ENCODE measurements at regions not wholly inside any gene's neighbourhood (a gene's known extent, or its start where the extent isn't known, plus 50 kb on each side); places are given as distances from the start of the nearest gene placed in this dataset.

- DNase-seq (no peak), ATAC-seq (ENCODE audit: low read depth) (no peak)
- peaks cover 3% of the 10 kb centered on the region; the same call in 1 of the 2 replicates for H3K27me3 ChIP-seq (ENCODE audit: control insufficient read depth, insufficient read depth, low read length)
- no peaks in the 10 kb centered on the region for H3K79me1 ChIP-seq (ENCODE audit: low read depth in 1 of 2, low read length in 2 of 2)
- intact Hi-C loops (cut with micrococcal nuclease) (no loop called here), in situ Hi-C loops (cut with MboI; ENCODE audit: low sequenced_read_pairs) (no loop called here), dilution Hi-C loops (cut with HindIII; ENCODE audit: low sequenced_read_pairs, unreplicated experiment) (no loop called here)
- no peaks in the 10 kb centered on the region for H3K36me3 ChIP-seq (ENCODE audit: control insufficient read depth, insufficient read depth, low read length)
- no peak overlapping the region for H4K5ac ChIP-seq (ENCODE audit: low read depth, low read length)
- H3K56ac ChIP-seq (ENCODE audit: extremely low read depth, insufficient read depth, low read length): no peak overlapping the region
- H4K91ac ChIP-seq (ENCODE audit: insufficient read depth, low read depth, low read length): no peak overlapping the region
- POLR2A ChIA-PET (ENCODE audit: unreplicated experiment): no interaction called here
- no peaks in the 10 kb centered on the region for H3K4me1 ChIP-seq (ENCODE audit: control insufficient read depth, insufficient read depth, low read length)
- H4K20me1 ChIP-seq (ENCODE audit: insufficient read depth, low read length): no peaks in the 10 kb centered on the region
- no peak overlapping the region for H3K4me3 ChIP-seq (ENCODE audit: insufficient read depth, low read depth, low read length)
- no peak overlapping the region for H2BK15ac ChIP-seq (ENCODE audit: low read depth, low read length)
- no peak overlapping the region for H3K9ac ChIP-seq (ENCODE audit: low read depth, low read length)
- H2AK5ac ChIP-seq (ENCODE audit: low read depth, low read length): no peak overlapping the region
- H3K9me1 ChIP-seq (ENCODE audit: insufficient read depth, low read length): no peaks in the 10 kb centered on the region
- no peak overlapping the region for H2BK20ac ChIP-seq (ENCODE audit: low read depth, low read length)
- H2AFZ ChIP-seq (replicated peaks; ENCODE audit: low read length, poor library complexity): no peak overlapping the region
- TF ChIP-seq BHLHE40 (IDR thresholded peaks at IDR 0.05; ENCODE audit: low read depth, low read length): no peak
- no peak for TF ChIP-seq NFE2L2 (IDR thresholded peaks at IDR 0.05; ENCODE audit: low read depth, low read length)
- CTCF ChIA-PET: interaction anchor here (0.6 kb wide), 1 partner anchor 26 kb away, joined by 5 read pairs; no protein-coding TSS in a partner anchor
- BruUV-seq (replicated peaks): no TSS peak
- no peak overlapping the region for H2AK9ac ChIP-seq (replicated peaks; ENCODE audit: low read depth, low read length, poor library complexity)
- no peak overlapping the region for H3K23ac ChIP-seq (ENCODE audit: low read depth, low read length)
- no peak overlapping the region for H3K4me2 ChIP-seq (ENCODE audit: low read depth, low read length)
- no peak overlapping the region for H3K4ac ChIP-seq (ENCODE audit: low read depth, low read length)
- H2BK120ac ChIP-seq (ENCODE audit: low read depth, low read length): no peak overlapping the region
- no peak overlapping the region for H3K14ac ChIP-seq (replicated peaks; ENCODE audit: low read depth, low read length)
- no peak overlapping the region for H3K27ac ChIP-seq (ENCODE audit: insufficient read depth, low read length)
- WGBS, 2 experiments (ENCODE audit: extremely low coverage in 2 of 2, insufficient read length in 1 of 2): no CpG with 5 or more reads among the region's 3 CpGs
- no peak overlapping the region for H2BK5ac ChIP-seq (ENCODE audit: low read depth, low read length, poor library complexity, severe bottlenecking)
- no peak overlapping the region for H3K18ac ChIP-seq (ENCODE audit: low read depth, low read length)
- H3K9me3 ChIP-seq (ENCODE audit: control insufficient read depth, insufficient read depth, low read length): no peaks in the 10 kb centered on the region
- no peak overlapping the region for H4K8ac ChIP-seq (ENCODE audit: low read depth in 2 of 2, low read length in 2 of 2)
Observed at GRCh38 chr4:129369361-129370010, 273.5 kb downstream of the C4orf33 start.

Data from IMR-90 (cell line).